Ishikawa (cell line): ENCODE measurements at regions not wholly inside any gene's neighbourhood (a gene's known extent, or its start where the extent isn't known, plus 50 kb on each side); places are given as distances from the start of the nearest gene placed in this dataset.

ENCODE experiments used
- CEBPB ChIP-seq: IDR thresholded peaks from 2 replicates; pipeline ENCODE4 v1.6.1; 2012
- CREB1 ChIP-seq: IDR thresholded peaks from 2 replicates; pipeline ENCODE4 v1.6.1; 2012; ENCODE audit warnings: low read depth
- EGR1 ChIP-seq: IDR thresholded peaks from 2 replicates; pipeline ENCODE4 v1.6.1; 2012
- EP300 ChIP-seq: IDR thresholded peaks from 2 replicates; pipeline ENCODE4 v1.6.1; 2012; ENCODE audit warnings: borderline replicate concordance
- FOXM1 ChIP-seq: IDR thresholded peaks from 2 replicates; pipeline ENCODE4 v1.6.1; 2012; ENCODE audit warnings: low read depth, borderline replicate concordance
- MAX ChIP-seq: IDR thresholded peaks from 2 replicates; pipeline ENCODE4 v1.6.1; 2012
- NFIC ChIP-seq: IDR thresholded peaks from 2 replicates; pipeline ENCODE4 v1.6.1; 2012
- RAD21 ChIP-seq: IDR thresholded peaks from 2 replicates; pipeline ENCODE4 v1.6.1; 2012; ENCODE audit warnings: low read depth
- REST ChIP-seq: IDR thresholded peaks from 2 replicates; pipeline ENCODE4 v1.6.1; 2012; ENCODE audit warnings: low read depth, mild to moderate bottlenecking
- TAF1 ChIP-seq: IDR thresholded peaks from 2 replicates; pipeline ENCODE4 v1.6.1; 2012; ENCODE audit warnings: low read depth, mild to moderate bottlenecking
- TCF12 ChIP-seq: IDR thresholded peaks from 2 replicates; pipeline ENCODE4 v1.6.1; 2012; ENCODE audit warnings: low read depth
- TEAD4 ChIP-seq: IDR thresholded peaks from 2 replicates; pipeline ENCODE4 v1.6.1; 2012
- USF1 ChIP-seq: IDR thresholded peaks from 2 replicates; pipeline ENCODE4 v1.6.1; 2012
- YY1 ChIP-seq: IDR thresholded peaks from 2 replicates; pipeline ENCODE4 v1.6.1; 2012; ENCODE audit warnings: low read depth
- ZBTB7A ChIP-seq: IDR thresholded peaks from 2 replicates; pipeline ENCODE4 v1.6.1; 2012; ENCODE audit warnings: low read depth

GRCh38 chr13:100946588-100946987, 272.0 kb upstream of the TMTC4 start:
- TF ChIP-seq CREB1 (no peak), EGR1 (no peak), EP300 (no peak), RAD21 (no peak), MAX (no peak), TAF1 (no peak), TEAD4 (no peak), REST (no peak), CEBPB (no peak), FOXM1 (no peak), YY1 (no peak), USF1 (no peak), NFIC (no peak), ZBTB7A (no peak), TCF12 (no peak)

- TF ChIP-seq ZBTB7A = no peak
- no peak for TF ChIP-seq CEBPB
- TF ChIP-seq NFIC = no peak
- no peak for TF ChIP-seq REST
- no peak for TF ChIP-seq CREB1
- no peak for TF ChIP-seq TEAD4
- no peak for TF ChIP-seq TAF1
- no peak for TF ChIP-seq USF1
- no peak for TF ChIP-seq FOXM1
- TF ChIP-seq RAD21 = no peak
- TF ChIP-seq EGR1 = no peak
- no peak for TF ChIP-seq TCF12
- no peak for TF ChIP-seq MAX
- TF ChIP-seq EP300 = no peak
- no peak for TF ChIP-seq YY1
Observed at GRCh38 chr13:100944791-100945345, 270.3 kb upstream of the TMTC4 start.

GRCh38 chr13:100942742-100943141, 268.1 kb upstream of the TMTC4 start:
- TF ChIP-seq REST = no peak
- no peak for TF ChIP-seq TEAD4
- no peak for TF ChIP-seq NFIC

- TF ChIP-seq EGR1 (no peak), TAF1 (no peak)
Observed at GRCh38 chr13:100941377-100942368, 267.1 kb upstream of the TMTC4 start.
